ENCODE measurements at regions not wholly inside any gene's neighbourhood (a gene's known extent, or its start where the extent isn't known, plus 50 kb on each side); places are given as distances from the start of the nearest gene placed in this dataset.

DNA sequence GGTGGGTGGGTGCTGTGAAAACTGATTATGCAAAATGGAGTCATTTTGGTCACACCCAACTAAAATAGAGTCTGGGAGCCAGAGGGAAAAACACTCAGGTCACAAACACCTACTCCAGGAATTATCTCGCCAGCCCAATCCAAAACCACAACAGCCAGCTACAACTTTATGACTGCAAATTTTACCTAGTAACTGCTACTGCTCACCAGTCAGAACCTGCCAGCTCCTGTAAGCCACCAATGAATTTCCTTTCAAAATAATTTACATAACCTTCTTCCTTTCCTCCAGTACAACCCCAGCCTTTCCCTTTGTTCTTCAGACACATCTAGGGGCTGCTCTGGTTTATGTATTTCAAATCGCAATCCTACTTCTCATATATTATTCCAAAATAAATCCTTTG, 52.6 kb upstream of the DYNLRB2 start:
- TF ChIP-seq POLR2AphosphoS5 (IDR thresholded peaks at IDR 0.05) (no peak), POLR2A (IDR thresholded peaks at IDR 0.05) (no peak), EP300 (IDR thresholded peaks at IDR 0.05) (no peak)
- TF ChIP-seq, protein P1, sequence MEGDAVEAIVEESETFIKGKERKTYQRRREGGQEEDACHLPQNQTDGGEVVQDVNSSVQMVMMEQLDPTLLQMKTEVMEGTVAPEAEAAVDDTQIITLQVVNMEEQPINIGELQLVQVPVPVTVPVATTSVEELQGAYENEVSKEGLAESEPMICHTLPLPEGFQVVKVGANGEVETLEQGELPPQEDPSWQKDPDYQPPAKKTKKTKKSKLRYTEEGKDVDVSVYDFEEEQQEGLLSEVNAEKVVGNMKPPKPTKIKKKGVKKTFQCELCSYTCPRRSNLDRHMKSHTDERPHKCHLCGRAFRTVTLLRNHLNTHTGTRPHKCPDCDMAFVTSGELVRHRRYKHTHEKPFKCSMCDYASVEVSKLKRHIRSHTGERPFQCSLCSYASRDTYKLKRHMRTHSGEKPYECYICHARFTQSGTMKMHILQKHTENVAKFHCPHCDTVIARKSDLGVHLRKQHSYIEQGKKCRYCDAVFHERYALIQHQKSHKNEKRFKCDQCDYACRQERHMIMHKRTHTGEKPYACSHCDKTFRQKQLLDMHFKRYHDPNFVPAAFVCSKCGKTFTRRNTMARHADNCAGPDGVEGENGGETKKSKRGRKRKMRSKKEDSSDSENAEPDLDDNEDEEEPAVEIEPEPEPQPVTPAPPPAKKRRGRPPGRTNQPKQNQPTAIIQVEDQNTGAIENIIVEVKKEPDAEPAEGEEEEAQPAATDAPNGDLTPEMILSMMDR (IDR thresholded peaks at IDR 0.05) = no peak
